Breast epithelium (tissue), 3 donors: ENCODE measurements at regions not wholly inside any gene's neighbourhood (a gene's known extent, or its start where the extent isn't known, plus 50 kb on each side); places are given as distances from the start of the nearest gene placed in this dataset.

Experiments used
- CTCF ChIP-seq, 3 donors: fragments of 450-650 bp; IDR thresholded peaks; one replicate each; pipeline ENCODE4 v1.5.1; 2016 to 2017; ENCODE audit warnings: antibody characterized with exemption in 3 of 3, mild to moderate bottlenecking in 3 of 3, moderate library complexity in 3 of 3
- POLR2A ChIP-seq: fragments of 450-650 bp; IDR thresholded peaks from one replicate; pipeline ENCODE4 v1.6.1; 2016; ENCODE audit warnings: antibody characterized with exemption, mild to moderate bottlenecking, moderate library complexity
- POLR2AphosphoS5 ChIP-seq, 3 donors: sonication (generic); formaldehyde crosslinking; IDR thresholded peaks; one replicate each; pipeline ENCODE4 v1.6.1; 2017; ENCODE audit warnings: antibody characterized with exemption in 3 of 3

GRCh38 chr4:154120006-154120676 is 331.3 kb upstream of the SFRP2 start:
- TF ChIP-seq CTCF (IDR thresholded peaks at IDR 0.05), result no peak
- TF ChIP-seq POLR2A, result no peak
- no peak for TF ChIP-seq POLR2AphosphoS5 (IDR thresholded peaks at IDR 0.05)
